Endothelial cell of umbilical vein (primary cell): ENCODE measurements at regions not wholly inside any gene's neighbourhood (a gene's known extent, or its start where the extent isn't known, plus 50 kb on each side); places are given as distances from the start of the nearest gene placed in this dataset.

Source experiments
- BruUV-seq: library from RNA; stranded (reverse); fragments of 400-500 nt; replicated peaks from 2 replicates; lab custom pipeline; 2021; lab: Mats Ljungman, UMichigan
- CTCF ChIA-PET: fragments of 300-600, 350-600 bp; sonication (Branson Sonifier 250); formaldehyde crosslinking; loops from one replicate; lab custom pipeline; 2021; ENCODE audit warnings: antibody characterized with exemption, inconsistent platforms; lab: Charles Lee
- POLR2A ChIA-PET: fragments of 300-600, 350-600 bp; sonication (Branson Sonifier 250); formaldehyde crosslinking; loops from one replicate; lab custom pipeline; 2021; ENCODE audit warnings: antibody characterized with exemption, inconsistent platforms; lab: Charles Lee
- DNase-seq: peaks from one replicate; pipeline ENCODE4 v3.0.0-alpha.2; 2011; ENCODE audit warnings: low read depth, low spot score
- FAIRE-seq: peaks from 2 replicates; lab custom pipeline; 2011; peaks lifted over from hg19 to GRCh38; lab: Jason Lieb, UNC
- H2AFZ ChIP-seq: 2 replicates; pipeline ENCODE4 v1.6.0; 2012; ENCODE audit warnings: low read depth, low read length, control low read depth, inconsistent platforms
- H3K27ac ChIP-seq: 2 replicates; pipeline ENCODE4 v1.5.1; 2011; ENCODE audit warnings: low read depth, mild to moderate bottlenecking, control low read depth, low read length, moderate library complexity; ENCODE audit not compliant: insufficient read depth
- H3K27me3 ChIP-seq, 2 experiments: 2 replicates each; pipeline versions ENCODE4 v1.6.0 to v1.6.1; 2011; ENCODE audit warnings: low read length in 2 of 2, mixed read lengths in 1 of 2; ENCODE audit not compliant: control insufficient read depth in 2 of 2, insufficient read depth in 2 of 2
- H3K36me3 ChIP-seq, 2 experiments: 2 replicates in 1 of 2; 3 replicates in 1 of 2; pipeline ENCODE4 v1.5.1; 2011; ENCODE audit warnings: low read length in 2 of 2, mild to moderate bottlenecking in 1 of 2, moderate library complexity in 1 of 2; ENCODE audit not compliant: control insufficient read depth in 2 of 2, insufficient read depth in 2 of 2; ENCODE audit errors: extremely low read depth in 1 of 2
- H3K4me1 ChIP-seq: 3 replicates; pipeline ENCODE4 v1.5.1; 2011; ENCODE audit warnings: mild to moderate bottlenecking, low read length; ENCODE audit not compliant: control insufficient read depth, insufficient read depth; ENCODE audit errors: extremely low read depth
- H3K4me2 ChIP-seq: 2 replicates; pipeline ENCODE4 v1.6.1; 2011; ENCODE audit warnings: low read length, control low read depth, mixed read lengths; ENCODE audit not compliant: insufficient read depth
- H3K4me3 ChIP-seq, 3 experiments: fragments of 200-600 bp in 1 of 3; sonication (generic), shearing (Covaris generic) in 1 of 3; replicated peaks in 1 of 3; 2 replicates each; pipeline ENCODE4 v1.5.1; 2011 to 2016; ENCODE audit warnings: control low read depth in 3 of 3, low read length in 3 of 3, mild to moderate bottlenecking in 2 of 3, inconsistent platforms in 1 of 3, low read depth in 1 of 3, moderate library complexity in 1 of 3; ENCODE audit not compliant: insufficient read depth in 1 of 3
- H3K79me2 ChIP-seq: 2 replicates; pipeline ENCODE4 v1.6.0; 2012; ENCODE audit warnings: low read length, inconsistent platforms; ENCODE audit not compliant: control insufficient read depth, insufficient read depth
- H3K9ac ChIP-seq: replicated peaks from 2 replicates; pipeline ENCODE3; 2011; ENCODE audit warnings: low read length, control low read depth; ENCODE audit not compliant: insufficient read depth; ENCODE audit errors: extremely low read depth
- H3K9me1 ChIP-seq: replicated peaks from 3 replicates; pipeline ENCODE4 v1.6.0; 2011; ENCODE audit warnings: mild to moderate bottlenecking, low read length; ENCODE audit not compliant: control insufficient read depth, insufficient read depth; ENCODE audit errors: extremely low read depth
- H3K9me3 ChIP-seq: replicated peaks from 2 replicates; pipeline ENCODE4 v1.5.1; 2012; ENCODE audit warnings: low read length, inconsistent platforms; ENCODE audit not compliant: control insufficient read depth, insufficient read depth
- H4K20me1 ChIP-seq: replicated peaks from 2 replicates; pipeline ENCODE3; 2011; ENCODE audit warnings: mild to moderate bottlenecking, low read length; ENCODE audit not compliant: control insufficient read depth, insufficient read depth; ENCODE audit errors: extremely low read depth
- CTCF ChIP-seq, 2 donors: IDR thresholded peaks; 1 replicate in 1 of 2; 2 replicates in 1 of 2; pipeline ENCODE4 v1.5.1; 2011; ENCODE audit warnings: low read length in 2 of 2, mild to moderate bottlenecking in 2 of 2, moderate library complexity in 2 of 2, control low read depth in 1 of 2, inconsistent platforms in 1 of 2, low read depth in 1 of 2; ENCODE audit not compliant: insufficient read depth in 1 of 2; ENCODE audit errors: extremely low read depth in 1 of 2
- EZH2 ChIP-seq: IDR thresholded peaks from 2 replicates; pipeline ENCODE4 v1.6.1; 2012; ENCODE audit warnings: borderline replicate concordance, low read depth, mild to moderate bottlenecking, moderate library complexity, low read length, inconsistent platforms; ENCODE audit not compliant: severe bottlenecking
- GATA2 ChIP-seq: IDR thresholded peaks from 2 replicates; pipeline ENCODE4 v1.7.0; 2011; ENCODE audit warnings: low read depth, mild to moderate bottlenecking, moderate library complexity, mixed read lengths, low read length; ENCODE audit not compliant: insufficient read length, insufficient read depth
- JUN ChIP-seq: IDR thresholded peaks from 2 replicates; pipeline ENCODE4 v1.6.1; 2011; ENCODE audit warnings: borderline replicate concordance, low read depth; ENCODE audit not compliant: insufficient read length, insufficient read depth
- MAX ChIP-seq: IDR thresholded peaks from 2 replicates; pipeline ENCODE4 v1.6.1; 2011; ENCODE audit not compliant: insufficient read depth, insufficient read length
- MYC ChIP-seq: IDR thresholded peaks from one replicate; pipeline ENCODE4 v1.6.1; 2011; ENCODE audit warnings: mild to moderate bottlenecking, low read depth, low read length
- POLR2A ChIP-seq: IDR thresholded peaks from 2 replicates; pipeline ENCODE4 v1.6.1; 2012; ENCODE audit warnings: low read depth, mild to moderate bottlenecking, control low read depth, low read length
- POLR2AphosphoS5 ChIP-seq: IDR thresholded peaks from 2 replicates; pipeline ENCODE4 v1.6.1; 2012; ENCODE audit warnings: low read depth, mild to moderate bottlenecking, control low read depth, low read length, moderate library complexity; ENCODE audit not compliant: insufficient read depth
- dilution Hi-C: fragments of 300-500 bp; cut with MboI; formaldehyde crosslinking; loops from one replicate; pipeline ENCODE4 v1.15.0; 2019; ENCODE audit warnings: low sequenced_read_pairs; ENCODE audit not compliant: extremely low pct_ligation_motif_present
- intact Hi-C: fragments of 100-400 bp; cut with micrococcal nuclease; formaldehyde crosslinking; loops from one replicate; pipeline ENCODE4 v1.10.0; 2022

- no peak overlapping the region for H2AFZ ChIP-seq
- BruUV-seq: no TSS peak
- no peak overlapping the region for H3K9ac ChIP-seq
- H3K4me2 ChIP-seq: no peak overlapping the region
- DNase-seq: no peak
- intact Hi-C loops: no loop called here
- POLR2A ChIA-PET: no interaction called here
- no peaks in the 10 kb centered on the region for H3K9me1 ChIP-seq
- no peaks in the 10 kb centered on the region for H3K9me3 ChIP-seq
- CTCF ChIA-PET: no interaction called here
- no peaks in the 10 kb centered on the region for H3K4me1 ChIP-seq
- no peak overlapping the region for H3K4me3 ChIP-seq
- TF ChIP-seq POLR2AphosphoS5: no peak
- TF ChIP-seq JUN: no peak
- no peak for TF ChIP-seq CTCF (IDR thresholded peaks at IDR 0.05; ENCODE audit: extremely low read depth in 1 of 2, insufficient read depth in 1 of 2, low read depth in 1 of 2, low read length in 2 of 2)
- no peak for TF ChIP-seq MAX
- TF ChIP-seq EZH2: no peak
- no peaks in the 10 kb centered on the region for H3K79me2 ChIP-seq
- FAIRE-seq: no peak
- dilution Hi-C loops: no loop called here
- no peaks in the 10 kb centered on the region for H3K27me3 ChIP-seq
- H3K36me3 ChIP-seq: no peaks in the 10 kb centered on the region
- H3K27ac ChIP-seq: no peak overlapping the region
- H4K20me1 ChIP-seq: no peaks in the 10 kb centered on the region
These were observed 99.2 kb downstream of the HES1 start for GRCh38 chr3:194235160-194235559.

GRCh38 chr3:194237110-194237509 lies 101.2 kb downstream of the HES1 start:
- H3K9me3 ChIP-seq: no peaks in the 10 kb centered on the region
- no peaks in the 10 kb centered on the region for H3K4me1 ChIP-seq
- H2AFZ ChIP-seq: no peak overlapping the region
- H3K36me3 ChIP-seq: no peaks in the 10 kb centered on the region
- no peaks in the 10 kb centered on the region for H3K27me3 ChIP-seq
- BruUV-seq: no TSS peak
- no peak overlapping the region for H3K4me3 ChIP-seq
- POLR2A ChIA-PET: no interaction called here
- intact Hi-C loops (no loop called here), dilution Hi-C loops (no loop called here)
- H3K9ac ChIP-seq: no peak overlapping the region
- no peaks in the 10 kb centered on the region for H4K20me1 ChIP-seq
- H3K79me2 ChIP-seq: no peaks in the 10 kb centered on the region
- DNase-seq (no peak), FAIRE-seq (no peak)
- no peak overlapping the region for H3K27ac ChIP-seq
- no peaks in the 10 kb centered on the region for H3K9me1 ChIP-seq
- TF ChIP-seq EZH2 (no peak), MAX (no peak), MYC (no peak), CTCF (IDR thresholded peaks at IDR 0.05; ENCODE audit: extremely low read depth in 1 of 2, insufficient read depth in 1 of 2, low read depth in 1 of 2, low read length in 2 of 2) (no peak), JUN (no peak), POLR2A (no peak), POLR2AphosphoS5 (no peak), GATA2 (no peak)
- CTCF ChIA-PET: interaction anchor here (0.7 to 1.4 kb wide), 2 partner anchors 9 to 498 kb away, joined by 3 read pairs; no protein-coding TSS in a partner anchor
- no peak overlapping the region for H3K4me2 ChIP-seq
